Calu3 (cell line): ENCODE measurements at regions not wholly inside any gene's neighbourhood (a gene's known extent, or its start where the extent isn't known, plus 50 kb on each side); places are given as distances from the start of the nearest gene placed in this dataset.

Experiments used
- BruUV-seq: library from RNA; stranded (reverse); fragments of 400-500 nt; replicated peaks from 2 replicates; lab custom pipeline; 2021; lab: Mats Ljungman, UMichigan
- CTCF ChIA-PET: fragments of 300-600 bp; sonication (Branson Sonifier 250); formaldehyde crosslinking; loops from one replicate; lab custom pipeline; 2022; ENCODE audit warnings: antibody characterized with exemption; lab: Charles Lee
- DNase-seq: peaks from one replicate; pipeline ENCODE4 v3.0.0; 2022
- H3K27ac Mint-ChIP-seq: one replicate; pipeline ENCODE4 v1.8.0; 2022; ENCODE audit warnings: mixed read lengths; ENCODE audit not compliant: unreplicated experiment
- H3K27me3 Mint-ChIP-seq: one replicate; pipeline ENCODE4 v1.8.0; 2022; ENCODE audit warnings: mixed read lengths; ENCODE audit not compliant: unreplicated experiment
- H3K36me3 Mint-ChIP-seq: one replicate; pipeline ENCODE4 v1.8.0; 2022; ENCODE audit warnings: mild to moderate bottlenecking, moderate library complexity, mixed read lengths; ENCODE audit not compliant: insufficient read depth, unreplicated experiment
- H3K4me1 Mint-ChIP-seq: one replicate; pipeline ENCODE4 v1.8.0; 2022; ENCODE audit warnings: mild to moderate bottlenecking, low read depth, mixed read lengths; ENCODE audit not compliant: unreplicated experiment
- H3K4me3 Mint-ChIP-seq: one replicate; pipeline ENCODE4 v1.8.0; 2022; ENCODE audit warnings: mild to moderate bottlenecking, low read depth, moderate library complexity, mixed read lengths; ENCODE audit not compliant: unreplicated experiment
- H3K9me3 Mint-ChIP-seq: one replicate; pipeline ENCODE4 v1.8.0; 2022; ENCODE audit warnings: low read depth, mixed read lengths; ENCODE audit not compliant: unreplicated experiment
- CTCF ChIP-seq: fragments of 200-600 bp; IDR thresholded peaks from one replicate; pipeline ENCODE4 v1.8.0; 2022; ENCODE audit warnings: antibody characterized with exemption; ENCODE audit not compliant: unreplicated experiment
- intact Hi-C: fragments of 100-400 bp; cut with micrococcal nuclease; formaldehyde crosslinking; loops from one replicate; pipeline ENCODE4 v1.10.0; 2022; ENCODE audit not compliant: unreplicated experiment

DNA sequence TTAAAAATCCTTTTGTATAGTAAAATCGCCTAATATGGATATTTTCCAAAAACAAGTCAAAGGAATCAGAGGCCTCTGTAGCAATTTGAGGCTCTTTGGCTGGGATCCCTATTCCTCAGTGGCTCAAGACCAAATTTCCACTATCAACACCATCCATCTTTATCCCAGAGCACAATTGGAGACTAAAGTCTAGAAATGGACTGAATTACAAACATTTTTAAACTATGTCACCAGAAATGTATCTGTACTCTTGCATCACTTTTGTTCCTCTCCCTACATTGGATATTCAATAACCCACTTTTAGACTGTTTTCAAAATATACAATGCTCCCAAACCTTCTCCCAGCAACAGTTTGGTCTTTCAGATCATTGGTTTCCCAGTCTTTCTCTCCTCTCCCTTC, 140.4 kb upstream of the KLHL29 start:
- intact Hi-C loops, result no loop called here
- CTCF ChIA-PET, result no interaction called here
- Mint-ChIP-seq H3K27me3 (peaks cover 7% of the 10 kb centered on the region), H3K36me3 (no peaks in the 10 kb centered on the region), H3K4me3 (no peak overlapping the region), H3K4me1 (no peaks in the 10 kb centered on the region), H3K27ac (no peak overlapping the region), H3K9me3 (no peaks in the 10 kb centered on the region)
- TF ChIP-seq CTCF, result no peak
- DNase-seq, result no peak
- no TSS peak for BruUV-seq

GRCh38 chr2:23246992-23247683, 137.8 kb upstream of the KLHL29 start:
- no peak for DNase-seq
- no TSS peak for BruUV-seq
- Mint-ChIP-seq H3K4me1 (no peaks in the 10 kb centered on the region), H3K27ac (no peak overlapping the region), H3K36me3 (no peaks in the 10 kb centered on the region), H3K27me3 (peaks cover 31% of the 10 kb centered on the region), H3K4me3 (no peak overlapping the region), H3K9me3 (no peaks in the 10 kb centered on the region)
- CTCF ChIA-PET, result no interaction called here
- intact Hi-C loops, result no loop called here
- TF ChIP-seq CTCF, result no peak

DNA sequence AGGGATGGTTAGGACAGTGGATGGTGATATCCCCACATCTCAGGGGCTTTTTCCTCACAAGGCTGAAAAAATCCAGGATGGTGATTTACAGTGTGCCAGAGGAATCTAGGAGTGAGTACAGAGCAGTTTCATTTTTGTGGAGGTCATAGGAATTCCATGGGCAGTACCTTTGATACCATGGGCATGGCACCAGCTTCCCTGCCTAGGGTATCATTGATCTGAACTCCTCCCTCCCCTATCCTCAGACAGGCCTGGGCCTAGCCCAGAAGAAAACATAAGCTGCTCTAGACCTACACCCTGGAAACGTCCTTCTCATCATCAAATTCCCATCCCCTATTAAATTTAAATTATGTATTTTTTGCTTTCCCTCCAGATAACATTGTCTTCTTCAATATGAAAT, 136.3 kb upstream of the KLHL29 start:
- peaks cover 37% of the 10 kb centered on the region for H3K27me3 Mint-ChIP-seq
- no peaks in the 10 kb centered on the region for H3K4me1 Mint-ChIP-seq
- H3K36me3 Mint-ChIP-seq, result no peaks in the 10 kb centered on the region
- BruUV-seq, result no TSS peak
- DNase-seq, result no peak
- H3K9me3 Mint-ChIP-seq, result no peaks in the 10 kb centered on the region
- CTCF ChIA-PET, result no interaction called here
- intact Hi-C loops, result no loop called here
- no peak for TF ChIP-seq CTCF
- H3K27ac Mint-ChIP-seq, result no peak overlapping the region
- H3K4me3 Mint-ChIP-seq, result no peak overlapping the region

GRCh38 chr2:23249348-23249747, 135.6 kb upstream of the KLHL29 start:
- peaks cover 39% of the 10 kb centered on the region for H3K27me3 Mint-ChIP-seq
- no peaks in the 10 kb centered on the region for H3K4me1 Mint-ChIP-seq
- intact Hi-C loops, result no loop called here
- no peak overlapping the region for H3K27ac Mint-ChIP-seq
- H3K9me3 Mint-ChIP-seq, result no peaks in the 10 kb centered on the region
- H3K36me3 Mint-ChIP-seq, result no peaks in the 10 kb centered on the region
- H3K4me3 Mint-ChIP-seq, result no peak overlapping the region
- no peak for DNase-seq
- TF ChIP-seq CTCF, result no peak
- CTCF ChIA-PET, result no interaction called here
- no TSS peak for BruUV-seq
